Breast epithelium (tissue), 3 donors: ENCODE measurements at regions not wholly inside any gene's neighbourhood (a gene's known extent, or its start where the extent isn't known, plus 50 kb on each side); places are given as distances from the start of the nearest gene placed in this dataset.

ENCODE experiments used
- POLR2A ChIP-seq: fragments of 450-650 bp; IDR thresholded peaks from one replicate; pipeline ENCODE4 v1.6.1; 2016; ENCODE audit warnings: antibody characterized with exemption, mild to moderate bottlenecking, moderate library complexity
- POLR2AphosphoS5 ChIP-seq, 3 donors: sonication (generic); formaldehyde crosslinking; IDR thresholded peaks; one replicate each; pipeline ENCODE4 v1.6.1; 2017; ENCODE audit warnings: antibody characterized with exemption in 3 of 3
- TF ChIP-seq, protein P1 (sequence below), 3 donors: fragments of 450-650 bp; IDR thresholded peaks; one replicate each; pipeline ENCODE4 v1.5.1; 2016 to 2017; ENCODE audit warnings: antibody characterized with exemption in 3 of 3, mild to moderate bottlenecking in 3 of 3, moderate library complexity in 3 of 3

DNA sequence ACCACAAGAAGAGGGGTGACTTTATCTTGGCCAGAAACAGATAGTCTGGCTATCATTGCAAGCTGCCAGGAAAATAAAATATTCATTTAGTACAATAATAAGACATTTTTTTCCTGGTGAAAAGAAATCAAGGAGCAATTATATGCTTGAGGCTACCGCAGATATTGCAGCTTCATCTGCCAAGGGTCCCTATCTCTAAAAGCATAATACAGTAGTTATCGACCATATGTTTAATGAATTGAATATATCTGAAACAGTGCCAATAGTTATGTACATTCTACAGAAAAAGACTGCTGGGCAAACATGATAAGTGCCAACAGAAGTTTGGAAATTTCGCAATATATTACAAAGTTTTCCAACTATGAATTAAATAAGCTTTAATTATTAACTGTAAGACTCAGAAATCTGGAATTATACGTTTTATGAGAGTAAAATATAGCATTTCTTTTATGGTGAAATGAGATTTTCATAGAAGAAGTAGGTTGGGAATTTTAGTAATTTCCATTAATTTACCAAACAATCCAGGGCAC is 561.1 kb upstream of the ZP4 start:
- TF ChIP-seq, protein P1, sequence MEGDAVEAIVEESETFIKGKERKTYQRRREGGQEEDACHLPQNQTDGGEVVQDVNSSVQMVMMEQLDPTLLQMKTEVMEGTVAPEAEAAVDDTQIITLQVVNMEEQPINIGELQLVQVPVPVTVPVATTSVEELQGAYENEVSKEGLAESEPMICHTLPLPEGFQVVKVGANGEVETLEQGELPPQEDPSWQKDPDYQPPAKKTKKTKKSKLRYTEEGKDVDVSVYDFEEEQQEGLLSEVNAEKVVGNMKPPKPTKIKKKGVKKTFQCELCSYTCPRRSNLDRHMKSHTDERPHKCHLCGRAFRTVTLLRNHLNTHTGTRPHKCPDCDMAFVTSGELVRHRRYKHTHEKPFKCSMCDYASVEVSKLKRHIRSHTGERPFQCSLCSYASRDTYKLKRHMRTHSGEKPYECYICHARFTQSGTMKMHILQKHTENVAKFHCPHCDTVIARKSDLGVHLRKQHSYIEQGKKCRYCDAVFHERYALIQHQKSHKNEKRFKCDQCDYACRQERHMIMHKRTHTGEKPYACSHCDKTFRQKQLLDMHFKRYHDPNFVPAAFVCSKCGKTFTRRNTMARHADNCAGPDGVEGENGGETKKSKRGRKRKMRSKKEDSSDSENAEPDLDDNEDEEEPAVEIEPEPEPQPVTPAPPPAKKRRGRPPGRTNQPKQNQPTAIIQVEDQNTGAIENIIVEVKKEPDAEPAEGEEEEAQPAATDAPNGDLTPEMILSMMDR (IDR thresholded peaks at IDR 0.05), result no peak
- no peak for TF ChIP-seq POLR2A
- no peak for TF ChIP-seq POLR2AphosphoS5 (IDR thresholded peaks at IDR 0.05)
